ENCODE measurements at regions not wholly inside any gene's neighbourhood (a gene's known extent, or its start where the extent isn't known, plus 50 kb on each side); places are given as distances from the start of the nearest gene placed in this dataset.

GRCh38 chr3:22010997-22011396 lies 260.0 kb upstream of the ZNF385D start:
- TF ChIP-seq, protein P1, sequence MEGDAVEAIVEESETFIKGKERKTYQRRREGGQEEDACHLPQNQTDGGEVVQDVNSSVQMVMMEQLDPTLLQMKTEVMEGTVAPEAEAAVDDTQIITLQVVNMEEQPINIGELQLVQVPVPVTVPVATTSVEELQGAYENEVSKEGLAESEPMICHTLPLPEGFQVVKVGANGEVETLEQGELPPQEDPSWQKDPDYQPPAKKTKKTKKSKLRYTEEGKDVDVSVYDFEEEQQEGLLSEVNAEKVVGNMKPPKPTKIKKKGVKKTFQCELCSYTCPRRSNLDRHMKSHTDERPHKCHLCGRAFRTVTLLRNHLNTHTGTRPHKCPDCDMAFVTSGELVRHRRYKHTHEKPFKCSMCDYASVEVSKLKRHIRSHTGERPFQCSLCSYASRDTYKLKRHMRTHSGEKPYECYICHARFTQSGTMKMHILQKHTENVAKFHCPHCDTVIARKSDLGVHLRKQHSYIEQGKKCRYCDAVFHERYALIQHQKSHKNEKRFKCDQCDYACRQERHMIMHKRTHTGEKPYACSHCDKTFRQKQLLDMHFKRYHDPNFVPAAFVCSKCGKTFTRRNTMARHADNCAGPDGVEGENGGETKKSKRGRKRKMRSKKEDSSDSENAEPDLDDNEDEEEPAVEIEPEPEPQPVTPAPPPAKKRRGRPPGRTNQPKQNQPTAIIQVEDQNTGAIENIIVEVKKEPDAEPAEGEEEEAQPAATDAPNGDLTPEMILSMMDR (IDR thresholded peaks at IDR 0.05; ENCODE audit: borderline replicate concordance, extremely low read depth, low read length, poor library complexity, severe bottlenecking): no peak
- no peak for TF ChIP-seq EZH2 (IDR thresholded peaks at IDR 0.05; ENCODE audit: borderline replicate concordance, low read depth, low read length, severe bottlenecking)

Data from DND-41 (cell line).